Caco-2 (cell line): ENCODE measurements at regions not wholly inside any gene's neighbourhood (a gene's known extent, or its start where the extent isn't known, plus 50 kb on each side); places are given as distances from the start of the nearest gene placed in this dataset.

Source experiments
- BruUV-seq: library from RNA; stranded (reverse); fragments of 400-500 nt; replicated peaks from 2 replicates; lab custom pipeline; 2021; lab: Mats Ljungman, UMichigan
- CTCF ChIA-PET: fragments of 300-600 bp; sonication (Branson Sonifier 250); formaldehyde crosslinking; loops from one replicate; lab custom pipeline; 2022; ENCODE audit warnings: antibody characterized with exemption; lab: Charles Lee
- POLR2A ChIA-PET: fragments of 300-600 bp; sonication (Branson Sonifier 250); formaldehyde crosslinking; loops from one replicate; lab custom pipeline; 2022; ENCODE audit warnings: antibody characterized with exemption; lab: Charles Lee
- DNase-seq, 2 experiments: peaks; one replicate each; pipeline versions ENCODE4 v3.0.0 to v3.0.0-alpha.2; 2020 to 2022
- H3K27me3 ChIP-seq: replicated peaks from 2 replicates; pipeline ENCODE4 v1.6.0; 2011; ENCODE audit warnings: low read length; ENCODE audit not compliant: control insufficient read depth, insufficient read depth
- H3K36me3 ChIP-seq: 2 replicates; pipeline ENCODE4 v1.5.1; 2011; ENCODE audit warnings: low read length; ENCODE audit not compliant: control insufficient read depth, insufficient read depth
- H3K4me1 ChIP-seq: fragments of 250-450 bp; sonication (Bioruptor Pico); 2 replicates; pipeline ENCODE4 v1.5.1; 2020; ENCODE audit warnings: mild to moderate bottlenecking
- H3K4me3 ChIP-seq: 2 replicates; pipeline ENCODE4 v1.5.1; 2011; ENCODE audit warnings: low read depth, mild to moderate bottlenecking, control low read depth, low read length
- H3K9me3 ChIP-seq: fragments of 250-450 bp; sonication (Bioruptor Pico); 2 replicates; pipeline ENCODE4 v1.5.1; 2020; ENCODE audit warnings: mild to moderate bottlenecking, moderate library complexity
- H3K27ac Mint-ChIP-seq: one replicate; pipeline ENCODE4 v1.8.0; 2022; ENCODE audit warnings: mixed read lengths; ENCODE audit not compliant: unreplicated experiment
- H3K27me3 Mint-ChIP-seq: one replicate; pipeline ENCODE4 v1.8.0; 2022; ENCODE audit warnings: mixed read lengths; ENCODE audit not compliant: insufficient read depth, unreplicated experiment
- H3K36me3 Mint-ChIP-seq: one replicate; pipeline ENCODE4 v1.8.0; 2022; ENCODE audit warnings: mild to moderate bottlenecking, mixed read lengths; ENCODE audit not compliant: insufficient read depth, unreplicated experiment
- H3K4me1 Mint-ChIP-seq: one replicate; pipeline ENCODE4 v1.8.0; 2022; ENCODE audit warnings: low read depth, mixed read lengths; ENCODE audit not compliant: unreplicated experiment
- H3K4me3 Mint-ChIP-seq: one replicate; pipeline ENCODE4 v1.8.0; 2022; ENCODE audit warnings: mild to moderate bottlenecking, moderate library complexity, mixed read lengths; ENCODE audit not compliant: unreplicated experiment
- H3K9me3 Mint-ChIP-seq: one replicate; pipeline ENCODE4 v1.8.0; 2022; ENCODE audit warnings: mixed read lengths; ENCODE audit not compliant: unreplicated experiment
- CTCF ChIP-seq, 2 experiments: fragments of 200-600 bp in 1 of 2; IDR thresholded peaks; 1 replicate in 1 of 2; 2 replicates in 1 of 2; pipeline versions ENCODE4 v1.5.1 to v1.8.0; 2011 to 2022; ENCODE audit warnings: antibody characterized with exemption in 1 of 2, control low read depth in 1 of 2, inconsistent platforms in 1 of 2, low read depth in 1 of 2, low read length in 1 of 2, mild to moderate bottlenecking in 1 of 2, moderate library complexity in 1 of 2; ENCODE audit not compliant: insufficient read depth in 1 of 2, severe bottlenecking in 1 of 2, unreplicated experiment in 1 of 2
- intact Hi-C: fragments of 100-400 bp; cut with micrococcal nuclease; formaldehyde crosslinking; loops from one replicate; pipeline ENCODE4 v1.10.0; 2022; ENCODE audit not compliant: unreplicated experiment

GRCh38 chr11:25339281-25339680 is 842.4 kb downstream of the LUZP2 start:
- Mint-ChIP-seq H3K4me1 (no peaks in the 10 kb centered on the region), H3K4me3 (no peak overlapping the region)
- intact Hi-C loops, result no loop called here

GRCh38 chr11:25349537-25349936 is 852.7 kb downstream of the LUZP2 start:
- Histone ChIP-seq H3K27me3 (no peaks in the 10 kb centered on the region), H3K4me3 (no peak overlapping the region), H3K4me1 (no peaks in the 10 kb centered on the region), H3K9me3 (no peaks in the 10 kb centered on the region), H3K36me3 (no peaks in the 10 kb centered on the region)
- H3K4me3 Mint-ChIP-seq, result no peak overlapping the region
- intact Hi-C loops, result no loop called here
- no peak for DNase-seq
- no peaks in the 10 kb centered on the region for H3K9me3 Mint-ChIP-seq
- TF ChIP-seq CTCF (IDR thresholded peaks at IDR 0.05; ENCODE audit: insufficient read depth in 1 of 2, low read depth in 1 of 2, low read length in 1 of 2, severe bottlenecking in 1 of 2, unreplicated experiment in 1 of 2), result no peak
- no TSS peak for BruUV-seq
- ChIA-PET CTCF (no interaction called here), POLR2A (no interaction called here)
- H3K27me3 Mint-ChIP-seq, result no peaks in the 10 kb centered on the region
- H3K4me1 Mint-ChIP-seq, result no peaks in the 10 kb centered on the region
- no peak overlapping the region for H3K27ac Mint-ChIP-seq
- no peaks in the 10 kb centered on the region for H3K36me3 Mint-ChIP-seq

More at GRCh38 chr11:25339281-25339680, 842.4 kb downstream of the LUZP2 start:
- Mint-ChIP-seq H3K27me3 (no peaks in the 10 kb centered on the region), H3K9me3 (no peaks in the 10 kb centered on the region), H3K27ac (no peak overlapping the region), H3K36me3 (no peaks in the 10 kb centered on the region)
- no peaks in the 10 kb centered on the region for H3K9me3 ChIP-seq
- no peak overlapping the region for H3K4me3 ChIP-seq
- H3K4me1 ChIP-seq, result no peaks in the 10 kb centered on the region
- no peak for DNase-seq
- CTCF ChIA-PET, result no interaction called here
- no peak for TF ChIP-seq CTCF (IDR thresholded peaks at IDR 0.05; ENCODE audit: insufficient read depth in 1 of 2, low read depth in 1 of 2, low read length in 1 of 2, severe bottlenecking in 1 of 2, unreplicated experiment in 1 of 2)
- no peaks in the 10 kb centered on the region for H3K27me3 ChIP-seq
- POLR2A ChIA-PET, result no interaction called here
- BruUV-seq, result no TSS peak
- no peaks in the 10 kb centered on the region for H3K36me3 ChIP-seq

- no peaks in the 10 kb centered on the region for H3K4me1 ChIP-seq
- no peaks in the 10 kb centered on the region for H3K9me3 Mint-ChIP-seq
- no peaks in the 10 kb centered on the region for H3K27me3 Mint-ChIP-seq
- H3K9me3 ChIP-seq, result no peaks in the 10 kb centered on the region
- H3K4me3 Mint-ChIP-seq, result no peak overlapping the region
- no TSS peak for BruUV-seq
- no peak overlapping the region for H3K4me3 ChIP-seq
- H3K4me1 Mint-ChIP-seq, result no peaks in the 10 kb centered on the region
- H3K27ac Mint-ChIP-seq, result no peak overlapping the region
- no peaks in the 10 kb centered on the region for H3K36me3 Mint-ChIP-seq
- TF ChIP-seq CTCF (IDR thresholded peaks at IDR 0.05; ENCODE audit: insufficient read depth in 1 of 2, low read depth in 1 of 2, low read length in 1 of 2, severe bottlenecking in 1 of 2, unreplicated experiment in 1 of 2), result no peak
- no peak for DNase-seq
- ChIA-PET POLR2A (no interaction called here), CTCF (no interaction called here)
- H3K27me3 ChIP-seq, result no peaks in the 10 kb centered on the region
- H3K36me3 ChIP-seq, result no peaks in the 10 kb centered on the region
- intact Hi-C loops, result no loop called here
Measured at GRCh38 chr11:25350899-25351803, 854.3 kb downstream of the LUZP2 start.
